H9 (cell line): ENCODE measurements at regions not wholly inside any gene's neighbourhood (a gene's known extent, or its start where the extent isn't known, plus 50 kb on each side); places are given as distances from the start of the nearest gene placed in this dataset.

Experiments used
- DNase-seq: peaks from one replicate; pipeline ENCODE4 v3.0.0-alpha.2; 2017
- H2AFZ ChIP-seq: one replicate; pipeline ENCODE4 v1.6.1; 2013; ENCODE audit warnings: mild to moderate bottlenecking, low read length, control low read depth, moderate library complexity
- H2AK5ac ChIP-seq: 2 replicates; pipeline ENCODE4 v1.6.1; 2013; ENCODE audit warnings: low read length, control low read depth, mixed read lengths; ENCODE audit not compliant: insufficient read length
- H2BK120ac ChIP-seq: one replicate; pipeline ENCODE4 v1.6.1; 2013; ENCODE audit warnings: low read depth, mild to moderate bottlenecking, low read length, control low read depth, inconsistent platforms; ENCODE audit not compliant: poor library complexity, severe bottlenecking
- H2BK12ac ChIP-seq: 2 replicates; pipeline ENCODE4 v1.6.1; 2013; ENCODE audit warnings: low read length, control low read depth, mixed read lengths, low read depth; ENCODE audit not compliant: insufficient read length
- H2BK15ac ChIP-seq: 2 replicates; pipeline ENCODE4 v1.6.1; 2013; ENCODE audit warnings: low read depth, low read length, control low read depth
- H2BK20ac ChIP-seq: one replicate; pipeline ENCODE4 v1.6.1; 2013; ENCODE audit warnings: low read depth, mild to moderate bottlenecking, low read length, control low read depth, inconsistent platforms; ENCODE audit not compliant: poor library complexity, severe bottlenecking
- H2BK5ac ChIP-seq: 2 replicates; pipeline ENCODE4 v1.6.1; 2013; ENCODE audit warnings: low read length, control low read depth, mixed read lengths; ENCODE audit not compliant: insufficient read length
- H3K14ac ChIP-seq: 2 replicates; pipeline ENCODE4 v1.6.1; 2013; ENCODE audit warnings: low read length, control low read depth; ENCODE audit not compliant: insufficient read depth
- H3K18ac ChIP-seq: 2 replicates; pipeline ENCODE4 v1.6.1; 2013; ENCODE audit warnings: low read depth, mild to moderate bottlenecking, mixed read lengths, low read length, control low read depth; ENCODE audit not compliant: insufficient read length
- H3K23ac ChIP-seq: 2 replicates; pipeline ENCODE4 v1.6.1; 2013; ENCODE audit warnings: low read length, control low read depth, mixed read lengths, low read depth; ENCODE audit not compliant: insufficient read length
- H3K23me2 ChIP-seq: 2 replicates; pipeline ENCODE4 v1.6.1; 2013; ENCODE audit warnings: low read depth, mild to moderate bottlenecking, mixed read lengths, low read length, control low read depth; ENCODE audit not compliant: insufficient read length, poor library complexity, severe bottlenecking
- H3K27ac ChIP-seq: 2 replicates; pipeline ENCODE4 v1.5.1; 2013; ENCODE audit warnings: low read length, control low read depth, mixed read lengths, low read depth; ENCODE audit not compliant: insufficient read length
- H3K27me3 ChIP-seq: 2 replicates; pipeline ENCODE4 v1.6.1; 2013; ENCODE audit warnings: low read length, control low read depth, inconsistent platforms; ENCODE audit not compliant: insufficient read depth
- H3K4ac ChIP-seq: 2 replicates; pipeline ENCODE4 v1.6.1; 2013; ENCODE audit warnings: low read depth, mild to moderate bottlenecking, control low read depth, inconsistent platforms, low read length, moderate library complexity
- H3K4me1 ChIP-seq: 2 replicates; pipeline ENCODE4 v1.6.1; 2013; ENCODE audit warnings: low read length, control low read depth, inconsistent platforms; ENCODE audit not compliant: insufficient read depth
- H3K4me2 ChIP-seq: 2 replicates; pipeline ENCODE4 v1.6.1; 2013; ENCODE audit warnings: low read length, control low read depth, mixed read lengths; ENCODE audit not compliant: insufficient read length, insufficient read depth
- H3K56ac ChIP-seq: 2 replicates; pipeline ENCODE4 v1.6.1; 2013; ENCODE audit warnings: low read depth, mild to moderate bottlenecking, mixed read lengths, low read length, control low read depth; ENCODE audit not compliant: insufficient read length
- H3K79me1 ChIP-seq: 2 replicates; pipeline ENCODE4 v1.6.1; 2013; ENCODE audit warnings: low read depth, mild to moderate bottlenecking, moderate library complexity, low read length, control low read depth, inconsistent platforms; ENCODE audit not compliant: insufficient read depth, poor library complexity, severe bottlenecking
- H3K79me2 ChIP-seq: 2 replicates; pipeline ENCODE4 v1.6.1; 2013; ENCODE audit warnings: low read length, control low read depth, inconsistent platforms; ENCODE audit not compliant: insufficient read depth
- H3K9ac ChIP-seq: 2 replicates; pipeline ENCODE4 v1.6.1; 2013; ENCODE audit warnings: low read length, control low read depth, mixed read lengths; ENCODE audit not compliant: insufficient read length; ENCODE audit errors: extremely low read depth
- H3K9me3 ChIP-seq: one replicate; pipeline ENCODE4 v1.6.1; 2013; ENCODE audit warnings: low read depth, low read length, inconsistent platforms; ENCODE audit not compliant: control insufficient read depth
- H3T11ph ChIP-seq: one replicate; pipeline ENCODE4 v1.6.1; 2013; ENCODE audit warnings: mild to moderate bottlenecking, low read length, control low read depth, inconsistent platforms
- H4K20me1 ChIP-seq: one replicate; pipeline ENCODE4 v1.6.1; 2013; ENCODE audit not compliant: control insufficient read depth, insufficient read length, insufficient read depth
- H4K5ac ChIP-seq: 2 replicates; pipeline ENCODE4 v1.6.1; 2013; ENCODE audit warnings: low read depth, mild to moderate bottlenecking, mixed read lengths, low read length, control low read depth; ENCODE audit not compliant: insufficient read length
- H4K8ac ChIP-seq: replicated peaks from 2 replicates; pipeline ENCODE4 v1.6.1; 2013; ENCODE audit warnings: low read length, control low read depth, mixed read lengths, low read depth; ENCODE audit not compliant: insufficient read length
- H4K91ac ChIP-seq: 2 replicates; pipeline ENCODE4 v1.6.1; 2013; ENCODE audit warnings: low read depth, mild to moderate bottlenecking, moderate library complexity, mixed read lengths, low read length, control low read depth; ENCODE audit not compliant: insufficient read length
- H3K27ac Mint-ChIP-seq, 3 experiments: 2 replicates in 2 of 3; 3 replicates in 1 of 3; pipeline ENCODE4 v1.8.0; 2020 to 2021; ENCODE audit warnings: mixed read lengths in 3 of 3, mild to moderate bottlenecking in 1 of 3, moderate library complexity in 1 of 3
- H3K27me3 Mint-ChIP-seq: 2 replicates; pipeline ENCODE4 v1.8.0; 2021; ENCODE audit warnings: low read depth, mild to moderate bottlenecking, moderate library complexity, mixed read lengths
- H3K36me3 Mint-ChIP-seq, 3 experiments: 2 replicates in 2 of 3; 3 replicates in 1 of 3; pipeline ENCODE4 v1.8.0; 2020 to 2021; ENCODE audit warnings: low read depth in 3 of 3, mixed read lengths in 3 of 3; ENCODE audit not compliant: insufficient read depth in 1 of 3
- H3K4me1 Mint-ChIP-seq, 2 experiments: 2 replicates each; pipeline ENCODE4 v1.8.0; 2020; ENCODE audit warnings: mixed read lengths in 2 of 2
- H3K4me3 Mint-ChIP-seq, 2 experiments: 2 replicates in 1 of 2; 3 replicates in 1 of 2; pipeline ENCODE4 v1.8.0; 2020 to 2021; ENCODE audit warnings: mild to moderate bottlenecking in 2 of 2, mixed read lengths in 2 of 2, moderate library complexity in 1 of 2
- H3K9me3 Mint-ChIP-seq, 2 experiments: 2 replicates in 1 of 2; 3 replicates in 1 of 2; pipeline ENCODE4 v1.8.0; 2020; ENCODE audit warnings: mild to moderate bottlenecking in 2 of 2, mixed read lengths in 2 of 2, moderate library complexity in 1 of 2
- TF ChIP-seq, protein P1 (sequence below): fragments of 200-600 bp; sonication (generic); conservative IDR thresholded peaks from 3 replicates; pipeline ENCODE4 v1.8.0; 2021; ENCODE audit warnings: antibody characterized with exemption, mild to moderate bottlenecking

DNA sequence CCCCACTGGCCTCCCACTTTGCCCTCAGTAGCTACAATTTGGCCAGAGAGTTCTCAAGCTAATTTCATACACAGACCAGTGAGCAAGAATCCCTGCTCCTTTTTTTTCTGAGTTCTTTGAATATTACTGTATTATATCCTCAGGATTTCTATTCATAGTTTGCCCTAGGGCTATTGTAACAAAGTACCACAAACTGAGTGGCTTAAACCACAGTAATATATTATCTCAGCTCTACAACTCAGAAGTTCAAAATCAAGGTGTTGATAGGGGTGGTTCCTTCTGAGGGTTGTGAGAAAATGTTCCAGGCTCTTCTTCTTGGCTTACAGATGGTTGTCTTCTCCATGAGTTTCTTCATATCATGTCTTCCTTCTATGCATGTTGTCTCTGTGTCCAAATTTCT is 289.4 kb upstream of the ESRRG start:
- no peak overlapping the region for H3K56ac ChIP-seq
- no peaks in the 10 kb centered on the region for H3K36me3 Mint-ChIP-seq
- no peak overlapping the region for H4K8ac ChIP-seq
- no peak overlapping the region for H3K14ac ChIP-seq
- H2BK15ac ChIP-seq: no peak overlapping the region
- H3K79me1 ChIP-seq: no peaks in the 10 kb centered on the region
- no peak overlapping the region for H2AFZ ChIP-seq
- no peaks in the 10 kb centered on the region for H4K20me1 ChIP-seq
- H3K4me2 ChIP-seq: no peak overlapping the region
- no peak overlapping the region for H2BK12ac ChIP-seq
- no peak overlapping the region for H4K91ac ChIP-seq
- H4K5ac ChIP-seq: no peak overlapping the region
- H3K27ac Mint-ChIP-seq: no peak overlapping the region
- no peaks in the 10 kb centered on the region for H3K27me3 Mint-ChIP-seq
- H3K4me1 Mint-ChIP-seq: no peaks in the 10 kb centered on the region
- H3K4me3 Mint-ChIP-seq: no peak overlapping the region
- no peak overlapping the region for H3T11ph ChIP-seq
- no peak overlapping the region for H2BK5ac ChIP-seq
- TF ChIP-seq, protein P1, sequence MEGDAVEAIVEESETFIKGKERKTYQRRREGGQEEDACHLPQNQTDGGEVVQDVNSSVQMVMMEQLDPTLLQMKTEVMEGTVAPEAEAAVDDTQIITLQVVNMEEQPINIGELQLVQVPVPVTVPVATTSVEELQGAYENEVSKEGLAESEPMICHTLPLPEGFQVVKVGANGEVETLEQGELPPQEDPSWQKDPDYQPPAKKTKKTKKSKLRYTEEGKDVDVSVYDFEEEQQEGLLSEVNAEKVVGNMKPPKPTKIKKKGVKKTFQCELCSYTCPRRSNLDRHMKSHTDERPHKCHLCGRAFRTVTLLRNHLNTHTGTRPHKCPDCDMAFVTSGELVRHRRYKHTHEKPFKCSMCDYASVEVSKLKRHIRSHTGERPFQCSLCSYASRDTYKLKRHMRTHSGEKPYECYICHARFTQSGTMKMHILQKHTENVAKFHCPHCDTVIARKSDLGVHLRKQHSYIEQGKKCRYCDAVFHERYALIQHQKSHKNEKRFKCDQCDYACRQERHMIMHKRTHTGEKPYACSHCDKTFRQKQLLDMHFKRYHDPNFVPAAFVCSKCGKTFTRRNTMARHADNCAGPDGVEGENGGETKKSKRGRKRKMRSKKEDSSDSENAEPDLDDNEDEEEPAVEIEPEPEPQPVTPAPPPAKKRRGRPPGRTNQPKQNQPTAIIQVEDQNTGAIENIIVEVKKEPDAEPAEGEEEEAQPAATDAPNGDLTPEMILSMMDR: no peak
- no peaks in the 10 kb centered on the region for H3K79me2 ChIP-seq
- no peaks in the 10 kb centered on the region for H3K23me2 ChIP-seq
- no peaks in the 10 kb centered on the region for H3K4me1 ChIP-seq
- no peak overlapping the region for H2AK5ac ChIP-seq
- H3K4ac ChIP-seq: no peak overlapping the region
- H3K23ac ChIP-seq: no peak overlapping the region
- no peak overlapping the region for H3K27ac ChIP-seq
- no peaks in the 10 kb centered on the region for H3K9me3 Mint-ChIP-seq
- H3K9ac ChIP-seq: no peak overlapping the region
- no peak overlapping the region for H2BK120ac ChIP-seq
- H3K9me3 ChIP-seq: no peaks in the 10 kb centered on the region
- DNase-seq: no peak
- H3K27me3 ChIP-seq: no peaks in the 10 kb centered on the region
- no peak overlapping the region for H2BK20ac ChIP-seq
- no peak overlapping the region for H3K18ac ChIP-seq
